Occipital lobe (tissue), 1 donor: ENCODE measurements at regions not wholly inside any gene's neighbourhood (a gene's known extent, or its start where the extent isn't known, plus 50 kb on each side); places are given as distances from the start of the nearest gene placed in this dataset.
"Not testable (repeated sequence)": the region's sequence is repeated elsewhere in the genome, so short reads cannot be mapped to it uniquely, and the experiment has no call there.

Source experiments
- DNase-seq: peaks from one replicate; lab custom pipeline; 2025; lab: John Stamatoyannopoulos, UW

GRCh38 chr9:107767711-107768110 lies 278.1 kb upstream of the KLF4 start:
- no peak for DNase-seq

GRCh38 chr9:107763469-107763868 lies 273.9 kb upstream of the KLF4 start:
- DNase-seq = not testable (repeated sequence)

GRCh38 chr9:107761307-107761706 lies 271.7 kb upstream of the KLF4 start:
- no peak for DNase-seq

- no peak for DNase-seq
Measured at GRCh38 chr9:107760469-107761242, 271.1 kb upstream of the KLF4 start.

- DNase-seq = no peak
Measured at GRCh38 chr9:107759823-107760166, 270.2 kb upstream of the KLF4 start.

- no peak for DNase-seq
Measured at GRCh38 chr9:107759009-107759822, 269.6 kb upstream of the KLF4 start.

- no peak for DNase-seq
Measured at GRCh38 chr9:107756091-107756490, 266.5 kb upstream of the KLF4 start.

GRCh38 chr9:107755246-107755645 lies 265.7 kb upstream of the KLF4 start:
- no peak for DNase-seq

GRCh38 chr9:107751567-107752210 lies 262.1 kb upstream of the KLF4 start:
- DNase-seq = no peak

GRCh38 chr9:107750741-107751566 lies 261.4 kb upstream of the KLF4 start:
- peak; percentile 87 for DNase-seq

- DNase-seq = peak; percentile 80
Measured at GRCh38 chr9:107749787-107750444, 260.3 kb upstream of the KLF4 start.

- DNase-seq = no peak
Measured at GRCh38 chr9:107744873-107745272, 255.3 kb upstream of the KLF4 start.

- no peak for DNase-seq
Measured at GRCh38 chr9:107742531-107743309, 253.2 kb upstream of the KLF4 start.

GRCh38 chr9:107740088-107740980 lies 250.8 kb upstream of the KLF4 start:
- DNase-seq = no peak

- no peak for DNase-seq
Measured at GRCh38 chr9:107739601-107740082, 250.1 kb upstream of the KLF4 start.

- DNase-seq = no peak
Measured at GRCh38 chr9:107738789-107739188, 249.2 kb upstream of the KLF4 start.

- no peak for DNase-seq
Measured at GRCh38 chr9:107737987-107738743, 248.6 kb upstream of the KLF4 start.

- no peak for DNase-seq
Measured at GRCh38 chr9:107737610-107737986, 248.0 kb upstream of the KLF4 start.
